Inflammatory macrophage treated with lipopolysaccharide for 1 hour (primary cell): ENCODE measurements at regions not wholly inside any gene's neighbourhood (a gene's known extent, or its start where the extent isn't known, plus 50 kb on each side); places are given as distances from the start of the nearest gene placed in this dataset.
A peak's percentile ranks its signal among the peaks of the same experiment; 100 is the strongest.

Experiments used
- DNase-seq, 2 donors: peaks; one replicate each; pipeline ENCODE4 v3.0.0-alpha.2; 2020 to 2022

DNA sequence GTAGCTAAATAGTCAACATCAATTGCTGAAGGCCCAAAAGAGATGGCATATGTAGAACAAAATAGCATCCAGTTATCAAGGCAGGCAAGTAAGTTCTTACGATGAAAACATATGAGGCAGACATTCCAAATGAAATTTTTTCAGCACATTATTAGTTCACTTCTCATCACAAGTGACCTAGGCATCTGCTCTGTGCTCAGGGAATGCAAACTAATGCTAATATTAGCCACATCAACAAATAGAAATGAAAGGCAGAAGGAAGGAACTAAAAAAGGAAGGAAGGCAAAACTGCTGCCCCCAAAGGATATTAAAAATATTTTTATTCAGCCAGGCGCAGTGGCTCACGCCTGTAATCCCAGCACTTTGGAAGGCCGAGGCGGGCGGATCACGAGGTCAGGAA lies 51.2 kb upstream of the ROCK1 start:
- DNase-seq, result no peak

DNA sequence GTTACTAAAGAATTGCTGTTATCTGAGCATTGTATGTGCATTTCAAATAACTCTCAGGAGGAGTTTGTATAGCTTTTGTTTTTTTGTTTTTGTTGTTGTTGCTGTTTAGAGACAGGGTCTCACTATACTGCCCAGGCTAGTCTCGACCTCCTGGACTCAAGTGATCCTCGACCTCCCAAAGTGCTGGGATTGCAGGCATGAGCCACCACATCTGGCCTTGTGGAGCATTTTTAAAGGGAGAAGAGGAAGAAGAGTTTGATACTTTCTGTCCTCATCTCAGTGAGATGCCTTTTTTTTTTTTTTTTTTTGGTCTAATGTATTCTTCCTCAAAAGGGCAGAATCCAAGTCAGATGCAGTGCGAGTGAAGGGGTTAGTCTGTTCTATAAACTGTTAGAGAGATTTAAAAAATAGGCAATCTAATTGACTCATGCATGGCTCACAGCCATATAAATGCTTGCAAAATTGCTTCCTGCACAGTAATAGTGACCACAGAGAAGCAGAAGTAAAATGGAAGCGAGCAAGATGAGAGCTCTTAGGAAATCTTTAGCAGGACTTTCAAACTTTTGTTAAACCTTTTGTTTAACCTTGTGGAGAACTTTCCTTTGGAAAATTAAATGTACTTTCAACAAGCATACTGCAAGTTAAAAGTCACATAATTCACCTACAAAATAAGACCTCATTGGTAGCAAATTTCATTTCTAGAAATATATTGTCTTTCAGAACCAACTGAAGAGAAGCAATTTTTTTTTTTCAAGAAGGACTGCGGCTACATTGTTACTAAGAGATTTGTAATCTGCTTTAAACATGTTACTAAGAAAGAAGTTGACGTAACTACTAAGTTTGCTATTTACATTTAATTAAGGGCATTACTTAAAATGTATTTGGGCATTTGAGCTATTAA lies 52.3 kb upstream of the ROCK1 start:
- DNase-seq, result peak; percentile 91 to 95

DNA sequence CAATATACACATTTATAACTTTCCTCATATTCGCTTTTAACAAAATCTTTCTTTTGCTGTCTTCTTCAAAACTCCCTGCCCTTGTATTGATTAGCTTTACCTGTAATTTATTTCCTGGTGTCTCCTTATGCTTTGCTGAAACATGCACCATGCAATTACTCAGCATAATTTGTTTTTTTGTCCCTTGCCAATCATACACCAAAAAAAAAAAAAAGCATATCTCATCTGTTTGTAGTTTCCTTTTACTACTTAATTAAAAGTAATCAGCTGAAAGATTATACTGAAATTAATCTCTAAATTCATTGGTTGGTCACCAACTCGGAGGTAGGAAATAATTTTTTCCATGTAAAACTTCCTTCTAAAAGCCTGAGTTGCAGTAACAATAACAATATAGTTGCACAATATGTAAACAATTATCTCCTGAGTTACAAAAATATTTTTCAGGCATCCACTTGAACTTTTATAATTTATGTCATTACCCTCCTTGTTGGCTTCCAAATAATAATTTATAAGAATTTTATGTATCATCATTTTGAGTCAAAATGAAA lies 53.0 kb upstream of the ROCK1 start:
- DNase-seq, result peak; percentile 19 to 28

- no peak for DNase-seq
Measured at GRCh38 chr18:21167641-21168377, 56.2 kb upstream of the ROCK1 start.

- no peak for DNase-seq
Measured at GRCh38 chr18:21168880-21169279, 57.3 kb upstream of the ROCK1 start.

DNA sequence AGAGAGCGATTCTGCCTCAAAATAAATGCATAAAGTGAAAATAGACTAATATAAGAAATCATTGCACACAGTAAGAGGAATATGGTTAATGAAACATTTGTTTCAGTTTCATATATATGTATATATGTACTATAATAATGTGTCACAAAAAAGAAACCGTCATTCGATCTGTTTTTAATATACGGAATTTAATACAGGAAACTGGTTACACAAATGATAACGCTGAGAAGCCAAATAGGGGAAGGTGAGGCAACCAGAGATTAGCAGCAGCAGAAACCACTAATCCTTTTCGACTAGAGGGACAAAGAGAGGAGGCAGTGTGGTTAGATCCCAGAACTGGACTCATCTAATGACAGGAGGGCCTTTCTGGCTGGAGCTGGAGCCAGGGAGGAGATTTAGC lies 64.2 kb upstream of the GREB1L start:
- DNase-seq, result peak; percentile 22 to 38

- DNase-seq, result peak; percentile 60 to 91
Measured at GRCh38 chr18:21179590-21180220, 62.3 kb upstream of the GREB1L start.

DNA sequence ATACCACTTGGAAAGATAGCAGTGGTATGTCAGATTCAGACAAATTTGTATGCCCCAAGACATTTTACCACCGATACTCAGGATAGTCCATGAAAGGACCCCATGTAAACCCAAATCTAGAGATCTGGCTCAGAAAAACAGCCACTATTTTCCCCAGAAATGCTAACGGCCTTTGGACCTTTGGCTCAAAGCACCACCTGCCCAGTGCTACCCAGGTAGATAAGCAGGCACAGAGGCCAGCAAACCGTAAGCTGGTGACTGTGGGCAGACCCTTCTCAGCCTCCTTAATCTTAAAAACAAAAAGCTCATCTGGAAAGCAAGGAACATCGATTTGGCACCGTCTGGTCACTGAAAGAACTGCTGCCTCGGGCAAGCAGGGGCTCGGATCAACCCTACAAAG lies 61.4 kb upstream of the GREB1L start:
- DNase-seq, result no peak

- peak; percentile 19 to 61 for DNase-seq
Measured at GRCh38 chr18:21181766-21182165, 60.3 kb upstream of the GREB1L start.

- no peak for DNase-seq
Measured at GRCh38 chr18:21183670-21184069, 58.4 kb upstream of the GREB1L start.

- no peak for DNase-seq
Measured at GRCh38 chr18:21184396-21184996, 57.5 kb upstream of the GREB1L start.

DNA sequence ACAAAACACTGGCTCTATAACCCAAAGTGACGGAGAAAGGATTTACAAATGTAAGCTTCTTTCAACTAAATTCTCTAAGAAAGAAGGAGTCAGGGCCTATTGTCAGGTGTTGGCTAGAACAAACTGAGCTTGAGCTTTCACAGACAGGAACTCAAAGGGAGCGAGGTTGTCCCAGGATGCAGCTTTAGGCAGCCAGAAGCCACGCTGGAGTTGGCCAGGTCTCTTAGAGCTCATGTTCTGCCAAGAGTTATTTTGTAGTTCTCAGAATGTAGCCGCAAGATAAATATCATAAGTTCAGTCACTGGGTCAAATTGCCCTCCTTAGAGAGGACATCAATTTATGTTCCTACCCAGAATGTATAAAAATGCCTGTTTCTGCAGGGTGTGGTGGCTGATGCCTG lies 54.1 kb upstream of the GREB1L start:
- DNase-seq, result no peak

DNA sequence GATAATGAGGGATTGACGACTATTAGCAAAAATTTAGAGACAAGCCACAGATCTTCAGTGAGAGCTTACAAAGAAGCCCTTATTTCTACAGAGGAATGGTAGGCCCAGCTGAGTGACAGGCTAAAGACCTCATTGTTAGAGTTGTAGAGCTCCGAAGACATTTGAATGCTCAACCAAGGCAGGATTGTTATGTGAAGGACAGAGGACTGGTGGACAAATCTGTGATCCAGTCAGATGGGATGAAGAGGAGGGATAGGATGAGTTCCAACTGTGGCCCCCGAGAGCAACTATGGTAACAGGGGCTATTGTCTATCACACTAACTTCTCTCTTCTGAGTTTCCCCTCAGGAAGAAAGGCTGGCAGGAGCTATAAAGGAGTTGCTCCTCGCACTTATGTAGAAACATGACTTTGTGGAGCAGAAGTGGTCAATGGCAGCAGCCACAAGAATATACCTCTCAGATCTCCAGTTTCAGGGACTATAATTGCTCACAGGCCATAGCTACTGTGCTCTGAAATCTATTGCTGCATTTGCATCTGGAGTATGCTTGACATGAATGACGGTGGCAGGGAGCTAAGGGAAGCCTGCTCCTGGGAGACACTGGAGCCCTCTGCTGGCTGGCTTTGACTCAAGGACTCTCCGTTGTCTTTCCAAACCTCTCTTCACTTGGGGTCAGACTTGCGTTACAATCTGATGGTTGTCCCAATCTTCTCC lies 50.3 kb upstream of the GREB1L start:
- DNase-seq, result peak; percentile 36 to 69
